ENCODE measurements at regions not wholly inside any gene's neighbourhood (a gene's known extent, or its start where the extent isn't known, plus 50 kb on each side); places are given as distances from the start of the nearest gene placed in this dataset.

DNA sequence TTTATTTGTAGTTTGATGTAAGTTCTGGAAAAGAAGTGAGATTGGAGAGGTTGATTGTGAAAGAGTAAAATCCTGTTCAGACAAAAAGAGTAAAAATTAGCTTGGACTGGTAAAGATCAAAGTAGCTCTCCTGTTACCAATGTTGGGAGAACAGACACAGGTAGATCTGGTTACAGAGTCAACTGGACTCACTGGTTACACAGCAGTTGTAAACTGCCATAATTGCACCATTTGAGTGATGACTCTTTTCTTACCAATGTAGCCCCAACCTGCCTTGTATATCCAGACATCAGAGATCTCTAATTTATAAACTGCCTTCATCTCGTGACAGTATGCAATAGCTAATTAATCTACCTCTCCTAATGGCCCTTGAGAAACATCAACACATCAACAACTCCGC, 165.6 kb upstream of the PRSS16 start:
- Histone ChIP-seq H3K79me1 (ENCODE audit: insufficient read depth, low read depth, low read length, poor library complexity, severe bottlenecking) (no peaks in the 10 kb centered on the region), H3K79me2 (ENCODE audit: insufficient read depth, low read length) (no peaks in the 10 kb centered on the region), H2AFZ (ENCODE audit: low read length) (no peak overlapping the region), H3K27me3 (ENCODE audit: insufficient read depth, low read length) (no peaks in the 10 kb centered on the region), H3K23ac (ENCODE audit: insufficient read length, low read depth, low read length) (no peak overlapping the region), H3K27ac (ENCODE audit: insufficient read length, low read depth, low read length) (no peak overlapping the region), H2AK5ac (ENCODE audit: insufficient read length, low read length) (no peak overlapping the region), H4K20me1 (ENCODE audit: control insufficient read depth, insufficient read depth, insufficient read length) (no peaks in the 10 kb centered on the region), H2BK15ac (ENCODE audit: low read depth, low read length) (no peak overlapping the region), H3K9me3 (ENCODE audit: control insufficient read depth, low read depth, low read length) (no peaks in the 10 kb centered on the region), H3K4ac (ENCODE audit: low read depth, low read length) (no peak overlapping the region), H2BK120ac (ENCODE audit: low read depth, low read length, poor library complexity, severe bottlenecking) (no peak overlapping the region), H4K5ac (ENCODE audit: insufficient read length, low read depth, low read length) (no peak overlapping the region), H3K4me2 (ENCODE audit: insufficient read depth, insufficient read length, low read length) (no peak overlapping the region), H4K91ac (ENCODE audit: insufficient read length, low read depth, low read length) (no peak overlapping the region), H2BK20ac (ENCODE audit: low read depth, low read length, poor library complexity, severe bottlenecking) (no peak overlapping the region), H4K8ac (replicated peaks; ENCODE audit: insufficient read length, low read depth, low read length) (no peak overlapping the region), H2BK12ac (ENCODE audit: insufficient read length, low read depth, low read length) (no peak overlapping the region), H3K4me1 (ENCODE audit: insufficient read depth, low read length) (no peaks in the 10 kb centered on the region), H3K23me2 (ENCODE audit: insufficient read length, low read depth, low read length, poor library complexity, severe bottlenecking) (no peaks in the 10 kb centered on the region), H3K9ac (ENCODE audit: extremely low read depth, insufficient read length, low read length) (no peak overlapping the region), H3T11ph (ENCODE audit: low read length) (no peak overlapping the region), H3K14ac (ENCODE audit: insufficient read depth, low read length) (no peak overlapping the region), H3K18ac (ENCODE audit: insufficient read length, low read depth, low read length) (no peak overlapping the region), H2BK5ac (ENCODE audit: insufficient read length, low read length) (no peak overlapping the region), H3K56ac (ENCODE audit: insufficient read length, low read depth, low read length) (no peak overlapping the region)
- TF ChIP-seq, protein P1, sequence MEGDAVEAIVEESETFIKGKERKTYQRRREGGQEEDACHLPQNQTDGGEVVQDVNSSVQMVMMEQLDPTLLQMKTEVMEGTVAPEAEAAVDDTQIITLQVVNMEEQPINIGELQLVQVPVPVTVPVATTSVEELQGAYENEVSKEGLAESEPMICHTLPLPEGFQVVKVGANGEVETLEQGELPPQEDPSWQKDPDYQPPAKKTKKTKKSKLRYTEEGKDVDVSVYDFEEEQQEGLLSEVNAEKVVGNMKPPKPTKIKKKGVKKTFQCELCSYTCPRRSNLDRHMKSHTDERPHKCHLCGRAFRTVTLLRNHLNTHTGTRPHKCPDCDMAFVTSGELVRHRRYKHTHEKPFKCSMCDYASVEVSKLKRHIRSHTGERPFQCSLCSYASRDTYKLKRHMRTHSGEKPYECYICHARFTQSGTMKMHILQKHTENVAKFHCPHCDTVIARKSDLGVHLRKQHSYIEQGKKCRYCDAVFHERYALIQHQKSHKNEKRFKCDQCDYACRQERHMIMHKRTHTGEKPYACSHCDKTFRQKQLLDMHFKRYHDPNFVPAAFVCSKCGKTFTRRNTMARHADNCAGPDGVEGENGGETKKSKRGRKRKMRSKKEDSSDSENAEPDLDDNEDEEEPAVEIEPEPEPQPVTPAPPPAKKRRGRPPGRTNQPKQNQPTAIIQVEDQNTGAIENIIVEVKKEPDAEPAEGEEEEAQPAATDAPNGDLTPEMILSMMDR (conservative IDR thresholded peaks at IDR 0.05): no peak
- H3K9me3 Mint-ChIP-seq: no peaks in the 10 kb centered on the region
- H3K27ac Mint-ChIP-seq: no peak overlapping the region
- H3K4me1 Mint-ChIP-seq: peaks cover 3 to 4% of the 10 kb centered on the region in 2 experiments; a peak in 3 of 4 replicates
- no CpG with 5 or more reads among the region's 2 CpGs for WGBS (ENCODE audit: extremely low coverage, insufficient read length, low lambda C conversion rate)
- H3K4me3 Mint-ChIP-seq: no peak overlapping the region
- H3K27me3 Mint-ChIP-seq (ENCODE audit: low read depth): peaks cover 24% of the 10 kb centered on the region
- no peak for DNase-seq
- no peaks in the 10 kb centered on the region for H3K36me3 Mint-ChIP-seq (ENCODE audit: insufficient read depth in 1 of 3, low read depth in 3 of 3)
